ENCODE measurements at regions not wholly inside any gene's neighbourhood (a gene's known extent, or its start where the extent isn't known, plus 50 kb on each side); places are given as distances from the start of the nearest gene placed in this dataset.

DNA sequence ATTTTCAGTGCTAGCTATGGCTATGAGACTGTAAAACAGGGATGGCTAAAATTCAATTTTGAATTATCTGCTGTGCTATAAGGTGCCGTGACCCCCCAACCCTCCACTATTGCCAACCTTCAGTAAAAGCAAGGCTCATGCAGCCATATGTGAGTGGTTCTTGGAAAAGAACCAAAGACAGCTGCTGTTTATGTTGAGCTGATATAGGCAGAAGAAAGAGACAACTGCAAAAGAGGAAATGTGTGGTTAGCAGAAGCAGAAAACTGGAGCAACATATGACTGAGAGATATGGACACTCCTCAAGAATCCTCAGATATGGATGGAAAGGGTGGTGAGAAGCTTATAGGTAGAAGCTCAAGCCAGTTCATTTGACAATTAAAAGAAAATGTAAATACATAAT is 200.3 kb downstream of the TLE1 start:
- DNase-seq (ENCODE audit: low read depth), result no peak

DNA sequence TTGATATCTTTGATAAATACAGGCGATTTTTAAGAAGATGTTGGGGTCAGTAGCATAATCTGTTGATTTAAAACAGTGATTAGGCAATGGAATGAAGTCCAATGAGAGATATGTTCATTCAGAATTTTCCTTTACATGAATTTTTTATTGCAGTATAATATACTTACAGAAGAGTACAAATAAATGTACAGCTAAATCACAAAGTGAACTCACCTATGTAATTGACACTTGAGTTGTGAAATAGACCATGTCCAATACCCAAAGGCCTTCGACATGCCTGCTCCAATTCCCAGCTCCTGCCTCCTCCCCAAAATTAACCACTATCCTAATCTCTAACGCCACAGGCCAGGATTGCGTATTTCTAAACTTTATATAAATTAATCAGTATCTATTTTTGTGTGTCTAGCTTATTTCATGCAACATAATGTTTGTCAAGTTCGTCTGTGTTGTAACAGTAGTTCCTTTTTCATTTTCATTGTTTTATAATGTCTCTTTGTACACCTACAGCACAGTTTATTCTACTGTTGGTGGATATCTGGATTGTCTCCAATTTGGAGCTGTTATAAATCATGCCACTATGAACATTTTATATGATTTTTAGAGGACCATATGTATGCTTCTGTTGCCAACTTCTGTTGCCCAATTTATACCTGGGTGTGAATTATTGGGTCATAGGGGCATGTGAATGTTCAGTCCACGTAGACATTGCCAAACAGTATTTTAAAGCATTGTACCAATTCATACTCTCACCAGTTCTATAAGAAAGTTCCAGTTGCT is 208.3 kb downstream of the TLE1 start:
- DNase-seq (ENCODE audit: low read depth), result no peak

DNA sequence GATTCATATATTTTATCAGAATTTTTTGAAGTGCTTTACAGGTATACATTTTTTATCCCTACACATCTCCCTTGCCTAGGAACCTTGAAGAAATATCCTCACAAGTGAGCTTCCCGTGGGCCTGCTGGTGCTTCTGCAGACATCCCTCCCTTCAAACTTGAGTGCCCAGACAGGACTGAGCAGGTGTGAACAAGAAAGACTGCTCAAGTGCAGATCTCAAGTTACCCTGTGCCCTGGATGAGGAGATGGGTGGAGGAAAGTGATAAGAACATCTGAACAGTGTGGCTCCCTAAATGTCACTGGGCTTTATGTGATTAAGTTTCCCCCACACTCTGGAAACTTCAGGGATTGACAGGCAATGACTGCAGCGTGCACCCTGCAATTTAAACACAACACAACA is 209.8 kb downstream of the TLE1 start:
- no peak for DNase-seq (ENCODE audit: low read depth)

GRCh38 chr9:81477669-81478068 is 211.7 kb downstream of the TLE1 start:
- no peak for DNase-seq (ENCODE audit: low read depth)

DNA sequence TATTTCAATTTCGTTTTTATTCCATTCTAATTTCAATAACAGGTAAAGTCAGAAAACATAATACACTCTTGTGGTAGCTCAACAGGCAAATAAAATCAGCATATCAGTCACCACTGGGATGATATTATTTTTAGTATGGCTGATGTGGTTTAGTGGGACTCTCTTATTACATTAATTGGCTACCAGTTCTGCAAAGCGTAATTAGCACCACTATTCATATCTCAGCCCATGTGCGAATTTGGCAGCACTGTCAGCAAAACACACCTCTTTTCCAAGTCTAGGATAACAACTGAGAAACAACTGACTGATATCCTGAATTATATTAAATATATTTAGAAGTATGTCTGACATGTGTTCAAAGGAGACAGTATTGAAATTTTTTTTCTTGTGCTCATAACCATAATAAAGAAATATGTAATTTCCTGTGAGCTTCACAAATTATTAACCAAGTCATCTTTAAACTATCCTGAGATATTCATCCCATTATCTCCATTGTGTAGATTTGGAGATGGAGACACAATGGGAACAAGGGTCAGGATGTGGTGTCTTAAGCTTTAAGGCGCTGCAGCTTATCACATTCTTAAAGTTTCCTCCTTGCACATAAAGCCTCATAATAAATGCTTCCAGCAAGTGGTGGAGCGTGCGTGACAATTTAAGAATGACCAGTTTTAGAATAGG is 212.4 kb downstream of the TLE1 start:
- no peak for DNase-seq (ENCODE audit: low read depth)

GRCh38 chr9:81474792-81475191 is 214.6 kb downstream of the TLE1 start:
- no peak for DNase-seq (ENCODE audit: low read depth)

DNA sequence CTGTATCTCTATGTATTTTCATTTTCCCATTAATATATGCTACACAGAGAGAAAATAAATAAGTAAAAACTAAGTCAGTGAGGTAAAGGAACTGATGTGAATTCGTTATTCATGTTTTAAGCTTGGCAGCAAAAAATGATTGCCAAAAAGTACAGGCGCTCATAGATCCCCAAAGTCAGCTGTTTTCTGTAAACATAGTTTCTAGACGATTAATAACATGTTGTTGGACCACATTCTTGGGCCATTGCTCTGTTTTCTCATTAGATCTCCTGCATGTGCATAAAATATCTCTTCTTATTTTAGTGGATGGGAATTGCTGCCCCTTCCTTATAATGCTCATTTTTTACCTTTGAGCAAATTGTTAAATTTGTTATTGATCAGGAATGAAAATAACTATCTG is 215.2 kb downstream of the TLE1 start:
- no peak for DNase-seq (ENCODE audit: low read depth)

GRCh38 chr9:81473708-81474107 is 215.6 kb downstream of the TLE1 start:
- no peak for DNase-seq (ENCODE audit: low read depth)

DNA sequence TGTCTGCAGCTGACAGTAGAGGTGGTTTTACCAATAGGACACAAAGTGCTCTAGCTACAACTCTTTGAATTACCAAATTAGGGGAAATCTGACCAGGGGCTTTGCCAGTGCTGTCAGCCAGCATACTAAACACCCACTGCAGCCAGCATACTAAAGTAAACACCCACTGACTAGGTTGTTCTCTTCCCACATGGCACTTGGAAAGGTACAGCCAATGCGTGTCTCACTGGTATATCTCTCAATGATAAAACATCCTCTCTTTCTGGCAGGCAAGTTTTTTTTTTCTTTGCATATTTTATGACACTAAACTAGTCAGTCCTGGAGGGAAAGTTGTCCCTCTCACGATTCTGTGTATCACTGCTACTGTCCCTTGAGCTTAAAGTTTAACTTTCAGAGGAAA is 216.1 kb downstream of the TLE1 start:
- DNase-seq (ENCODE audit: low read depth), result no peak

GRCh38 chr9:81472701-81473100 is 216.6 kb downstream of the TLE1 start:
- no peak for DNase-seq (ENCODE audit: low read depth)

DNA sequence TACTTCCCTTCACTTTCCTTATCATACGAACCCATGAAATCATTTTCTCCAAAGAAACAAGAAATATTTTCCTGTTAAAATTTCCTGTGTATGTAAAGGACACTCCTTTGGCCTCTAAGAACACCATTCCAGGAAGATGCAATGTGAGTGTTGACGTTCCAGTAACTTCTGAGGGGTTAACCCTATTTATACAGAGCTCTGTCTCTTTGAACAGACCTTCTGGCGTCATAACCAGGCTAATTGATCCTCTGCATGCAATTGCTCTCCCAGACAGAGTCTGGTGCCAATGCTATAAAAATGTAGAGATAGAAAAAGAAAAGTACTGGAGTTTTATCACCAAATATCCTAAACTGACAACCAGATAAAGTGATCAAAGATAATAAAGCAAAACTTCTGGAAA is 218.5 kb downstream of the TLE1 start:
- DNase-seq (ENCODE audit: low read depth), result no peak

DNA sequence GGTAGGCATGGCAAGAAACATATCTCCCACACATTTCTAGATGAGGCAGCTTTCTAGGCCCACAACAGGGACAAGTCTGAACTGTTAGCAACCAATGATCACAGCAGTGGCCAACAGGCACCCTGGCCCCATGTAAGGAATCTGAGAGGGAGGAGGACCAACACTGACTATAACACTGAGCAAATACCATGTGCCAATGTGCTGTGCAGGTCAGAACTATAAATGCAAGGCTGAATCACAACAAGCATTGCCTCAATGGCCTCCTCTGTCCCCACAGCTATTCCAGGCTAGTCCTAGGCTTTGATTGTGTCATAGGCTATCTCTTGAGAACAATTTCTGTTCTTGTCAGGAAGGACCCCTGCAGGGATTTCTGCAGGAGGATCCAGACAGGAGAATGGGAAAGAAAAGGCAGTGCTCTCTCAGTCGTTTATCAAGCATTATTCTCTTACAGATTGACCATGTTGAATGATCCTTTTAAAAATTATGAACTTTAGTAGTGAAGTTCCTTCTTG is 221.2 kb downstream of the TLE1 start:
- DNase-seq (ENCODE audit: low read depth), result no peak

DNA sequence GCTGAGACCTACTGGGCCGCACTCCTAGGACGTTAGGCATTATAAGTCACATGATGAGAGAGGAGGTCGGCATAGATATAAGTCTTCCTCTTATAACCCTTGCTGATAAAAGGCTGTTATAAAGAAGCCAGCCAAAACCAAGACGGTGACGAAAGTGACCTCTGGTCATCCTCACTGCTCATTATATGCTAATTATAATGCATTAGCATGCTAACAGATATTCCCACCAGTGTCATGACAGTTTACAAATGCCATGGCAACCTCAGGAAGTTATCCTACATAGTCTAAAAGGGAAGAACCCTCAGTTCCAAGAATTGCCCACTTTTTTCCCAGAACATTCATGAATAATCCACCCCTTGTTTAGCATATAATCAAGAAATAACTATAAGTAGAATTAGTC is 222.4 kb downstream of the TLE1 start:
- no peak for DNase-seq (ENCODE audit: low read depth)

DNA sequence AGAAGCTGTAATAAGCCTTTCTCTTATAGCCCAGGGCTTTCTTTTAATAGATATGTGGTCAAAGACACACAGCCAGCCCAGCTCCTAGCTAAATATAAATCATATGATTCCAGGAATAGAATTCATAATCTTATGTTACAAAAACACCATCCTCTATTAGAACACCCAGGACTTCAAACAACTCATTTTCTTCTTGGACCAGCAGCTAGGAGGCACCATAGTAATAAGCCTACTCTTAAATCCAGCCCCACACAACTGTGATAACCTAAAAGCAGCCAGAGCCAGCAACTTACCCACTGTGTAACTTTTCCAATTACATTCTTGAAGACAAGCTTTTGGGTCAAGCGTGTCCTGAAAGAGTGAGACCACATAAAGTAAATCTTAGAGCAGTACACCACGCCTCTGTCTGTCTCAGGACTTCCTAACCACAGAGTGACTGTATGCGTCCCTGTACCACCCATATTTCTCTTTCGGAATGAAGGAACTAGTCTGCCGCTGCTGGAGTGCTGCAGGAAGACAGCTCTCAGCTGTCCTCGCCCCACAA is 223.8 kb downstream of the TLE1 start:
- DNase-seq (ENCODE audit: low read depth), result no peak

DNA sequence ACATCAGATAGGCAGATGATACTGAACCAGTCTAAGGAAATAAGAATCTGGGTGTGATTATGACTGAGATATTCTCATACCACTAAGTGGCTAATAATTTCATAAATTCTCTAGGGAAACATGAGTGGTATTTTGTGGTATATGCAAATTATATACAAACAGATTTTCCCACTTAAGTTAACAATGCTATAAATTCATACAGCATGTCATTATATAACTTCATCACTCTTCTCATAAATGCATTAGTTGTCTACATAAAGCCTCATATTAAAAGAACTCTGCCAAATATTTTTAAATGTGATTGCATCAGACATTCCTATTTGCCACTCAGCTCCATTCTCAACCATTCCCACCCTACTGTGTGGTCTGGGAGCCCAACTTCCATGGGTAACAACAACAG is 226.5 kb downstream of the TLE1 start:
- DNase-seq (ENCODE audit: low read depth), result no peak

DNA sequence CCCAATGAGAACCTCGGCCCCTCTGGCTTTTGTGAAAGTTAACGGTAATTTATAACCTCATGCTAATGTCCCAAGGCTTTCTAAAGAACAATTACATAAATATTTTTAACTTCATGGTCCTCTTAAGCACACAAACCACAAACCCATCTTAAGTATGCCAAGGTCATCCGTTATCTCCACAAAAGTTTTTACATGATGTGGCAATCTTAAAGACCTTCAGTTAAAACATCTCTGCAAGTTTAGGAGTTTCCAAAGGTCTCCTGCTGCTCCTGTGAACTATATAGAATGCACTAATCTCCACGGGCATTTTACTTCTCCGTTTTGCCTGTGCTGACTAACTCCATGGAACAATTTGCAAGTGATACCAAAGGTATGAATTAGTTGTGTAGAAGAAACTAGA is 228.2 kb downstream of the TLE1 start:
- no peak for DNase-seq (ENCODE audit: low read depth)

DNA sequence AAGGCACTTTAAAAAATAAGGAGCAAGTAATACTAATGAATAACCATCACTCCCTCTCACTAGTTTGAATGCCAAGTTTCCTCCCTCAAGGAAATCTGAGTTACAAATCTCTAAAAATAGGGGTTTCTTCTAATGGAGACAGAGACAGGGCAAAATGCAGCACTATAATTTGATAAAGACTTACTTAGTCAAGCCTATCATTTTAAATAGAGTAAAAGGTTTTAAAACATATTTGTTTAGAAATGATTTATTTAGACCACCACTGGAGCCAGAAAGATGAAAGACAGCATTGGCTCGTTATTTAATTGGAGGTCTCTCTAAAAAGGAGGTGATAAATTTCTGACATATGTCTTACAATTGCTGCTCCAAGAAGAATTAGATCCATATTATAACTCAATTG is 228.7 kb downstream of the TLE1 start:
- no peak for DNase-seq (ENCODE audit: low read depth)

DNA sequence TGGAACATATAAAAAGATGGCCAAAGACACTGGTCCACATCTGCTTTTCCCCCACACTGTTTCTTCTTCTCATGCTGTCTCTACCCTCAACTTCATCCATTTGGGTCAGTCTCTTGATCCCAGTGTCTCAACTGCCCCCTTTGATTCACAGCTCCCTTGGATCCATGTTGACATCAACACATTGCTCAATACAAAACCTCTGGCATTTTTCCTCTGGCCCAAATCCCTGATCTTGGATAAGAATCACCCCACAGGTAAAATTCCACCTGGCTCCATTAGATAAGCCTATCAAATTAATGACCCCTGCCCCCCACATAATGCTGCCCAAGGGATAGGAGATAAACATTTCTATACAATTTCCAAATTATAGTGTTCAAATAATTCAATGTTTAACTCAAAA is 229.8 kb downstream of the TLE1 start:
- no peak for DNase-seq (ENCODE audit: low read depth)

- no peak for DNase-seq (ENCODE audit: low read depth)
Measured at GRCh38 chr9:81456431-81457006, 232.8 kb downstream of the TLE1 start.

GRCh38 chr9:81455462-81456219 is 233.7 kb downstream of the TLE1 start:
- DNase-seq (ENCODE audit: low read depth), result no peak

DNA sequence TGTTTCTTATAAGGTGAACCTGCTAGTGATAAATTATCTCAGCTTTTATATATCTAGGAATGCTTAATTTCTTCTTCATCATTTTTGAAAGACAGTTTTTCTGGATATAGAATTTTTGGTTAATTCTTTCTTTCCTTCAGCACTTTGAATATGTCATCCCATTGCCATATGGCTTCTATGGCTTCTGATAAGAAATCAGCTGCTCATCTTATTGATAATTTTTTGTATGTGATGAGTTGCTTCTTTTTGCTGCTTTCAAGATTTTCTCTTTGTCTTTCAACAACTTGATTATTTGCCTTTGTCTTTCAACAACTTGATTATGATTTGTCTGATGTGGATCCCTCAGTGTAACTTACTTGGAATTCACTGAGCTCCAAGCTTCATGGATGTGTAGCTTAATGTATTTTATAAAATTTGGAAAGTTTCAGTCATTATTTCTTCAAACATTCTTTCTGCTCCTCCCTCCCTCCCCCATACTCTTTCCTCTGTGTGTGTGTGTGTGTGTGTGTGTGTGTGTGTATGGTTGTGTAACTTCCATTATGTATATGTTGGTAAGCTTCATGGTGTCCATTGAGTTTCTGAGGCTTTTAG is 243.9 kb downstream of the TLE1 start:
- DNase-seq (ENCODE audit: low read depth), result no peak

- no peak for DNase-seq (ENCODE audit: low read depth)
Measured at GRCh38 chr9:81431641-81432040, 257.7 kb downstream of the TLE1 start.

Data from activated T-cell treated with anti-CD3 and anti-CD28 coated beads for 24 hours (primary cell).